ENCODE measurements at regions not wholly inside any gene's neighbourhood (a gene's known extent, or its start where the extent isn't known, plus 50 kb on each side); places are given as distances from the start of the nearest gene placed in this dataset.
A peak's percentile ranks its signal among the peaks of the same experiment; 100 is the strongest.
"Not testable (repeated sequence)": the region's sequence is repeated elsewhere in the genome, so short reads cannot be mapped to it uniquely, and the experiment has no call there.

DNA sequence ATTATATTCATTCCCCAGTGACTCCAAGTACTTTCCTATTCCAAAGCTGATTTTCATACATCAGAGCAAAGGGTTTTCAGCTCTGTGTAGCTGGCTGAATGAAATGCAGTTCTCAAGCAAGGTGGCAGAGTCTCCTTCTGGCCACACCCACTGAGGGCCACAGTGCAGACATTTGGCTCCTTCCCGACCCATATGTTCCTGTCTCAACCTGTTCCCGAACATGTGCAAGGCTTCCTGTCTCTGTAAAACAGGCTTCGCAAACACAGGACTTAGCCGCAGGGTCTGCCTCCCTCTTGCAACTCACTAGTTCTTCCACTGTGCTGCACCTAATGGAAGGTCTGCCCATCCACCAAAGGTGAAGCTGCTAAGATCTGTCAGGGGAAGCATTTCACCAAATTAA is 249.2 kb downstream of the MID1IP1 start:
- DNase-seq = no peak

DNA sequence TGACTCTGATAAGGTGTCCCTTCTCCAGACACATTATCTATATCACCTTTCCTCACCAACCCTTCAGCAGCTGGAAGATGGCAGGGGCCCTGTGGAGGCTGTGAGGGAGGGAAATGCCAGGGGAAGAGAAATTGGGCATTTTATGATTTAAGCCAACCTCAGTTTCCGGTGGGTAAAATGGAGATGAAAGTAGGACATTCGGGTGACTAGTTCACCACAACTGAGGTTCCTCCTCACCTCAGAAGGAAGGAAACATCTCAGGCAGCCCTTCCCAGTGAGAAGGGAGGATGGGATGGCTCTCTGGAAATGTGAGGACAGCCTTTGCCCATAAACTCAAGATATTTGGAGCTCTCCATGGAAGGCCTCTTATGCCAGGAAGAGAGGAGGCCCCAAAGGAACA is 251.5 kb downstream of the MID1IP1 start:
- DNase-seq = no peak

DNA sequence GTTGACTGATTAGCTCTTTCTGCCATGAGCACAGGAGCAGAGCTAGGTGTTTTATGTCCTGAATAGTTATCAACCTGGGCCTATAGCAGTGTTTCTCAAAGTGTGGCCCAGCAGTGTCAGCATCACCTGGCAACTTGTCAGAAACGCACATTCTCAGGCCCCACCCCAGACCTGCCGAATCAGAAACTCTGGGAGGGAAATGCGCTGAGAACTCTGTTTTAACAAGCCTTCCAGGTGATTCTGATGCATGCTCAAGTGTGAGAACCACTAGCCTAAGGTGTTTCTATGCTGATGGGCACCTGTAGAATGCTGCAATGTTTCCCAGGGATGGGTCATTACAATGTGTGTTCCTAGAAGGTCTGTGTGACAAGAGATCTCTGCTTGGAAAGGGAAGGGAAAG is 257.5 kb downstream of the MID1IP1 start:
- DNase-seq = no peak

DNA sequence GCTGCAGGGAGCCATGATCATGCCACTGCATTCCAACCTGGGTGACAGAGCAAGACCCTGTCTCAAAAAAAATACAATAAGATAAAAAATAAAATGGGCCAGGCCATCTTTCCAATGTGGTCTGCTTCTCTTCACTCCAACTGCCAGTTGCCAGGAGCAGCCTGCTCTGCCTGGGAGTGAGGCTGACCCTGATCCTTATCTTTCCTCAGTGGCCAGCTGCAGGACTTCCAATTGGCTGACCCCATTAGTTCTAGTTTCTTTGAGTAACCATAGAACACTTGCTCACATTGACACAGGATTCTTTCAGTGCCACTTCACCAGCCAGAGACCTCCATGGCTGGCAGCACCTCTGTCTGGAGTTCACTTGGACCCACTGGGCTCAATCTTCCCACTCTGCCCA is 258.6 kb downstream of the MID1IP1 start:
- DNase-seq = no peak

DNA sequence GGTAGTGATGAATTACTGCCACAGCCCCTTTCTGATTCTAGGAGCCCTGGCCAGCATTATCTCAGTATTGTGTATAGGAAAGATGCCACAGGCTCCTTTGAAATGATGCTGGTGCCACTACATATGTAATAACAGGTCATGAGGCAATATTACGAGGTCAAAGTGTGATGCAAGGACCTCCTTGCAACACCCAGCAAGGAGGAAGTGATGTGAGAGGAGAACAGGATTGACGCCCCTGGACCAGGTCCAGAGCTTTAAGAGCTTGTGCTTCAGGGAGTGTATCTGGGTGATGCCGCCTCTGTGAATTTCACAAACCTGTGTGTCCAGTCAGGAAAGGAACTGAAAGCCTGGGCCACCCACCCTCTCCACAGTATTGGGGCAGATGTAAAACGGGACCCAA is 261.8 kb downstream of the MID1IP1 start:
- no peak for DNase-seq

DNA sequence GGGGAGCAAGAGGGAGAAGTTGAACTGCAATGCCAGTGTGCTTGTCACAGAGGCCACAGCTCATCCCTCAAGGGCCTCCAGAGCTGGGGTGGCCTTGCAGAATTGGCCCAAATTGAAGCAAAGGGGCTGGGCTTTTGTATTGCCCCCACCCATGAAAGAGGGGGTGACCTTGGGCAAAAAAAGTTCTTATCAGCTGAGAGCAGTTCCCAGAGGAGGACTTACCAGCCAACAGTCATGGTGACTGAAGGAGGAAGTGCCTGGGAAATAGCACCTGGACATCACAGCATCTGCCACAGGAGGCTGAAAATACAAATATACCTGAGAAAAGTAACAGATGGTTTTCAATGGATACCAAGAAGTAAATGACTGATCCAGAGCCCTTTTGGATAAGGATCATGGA is 262.4 kb downstream of the MID1IP1 start:
- no peak for DNase-seq

DNA sequence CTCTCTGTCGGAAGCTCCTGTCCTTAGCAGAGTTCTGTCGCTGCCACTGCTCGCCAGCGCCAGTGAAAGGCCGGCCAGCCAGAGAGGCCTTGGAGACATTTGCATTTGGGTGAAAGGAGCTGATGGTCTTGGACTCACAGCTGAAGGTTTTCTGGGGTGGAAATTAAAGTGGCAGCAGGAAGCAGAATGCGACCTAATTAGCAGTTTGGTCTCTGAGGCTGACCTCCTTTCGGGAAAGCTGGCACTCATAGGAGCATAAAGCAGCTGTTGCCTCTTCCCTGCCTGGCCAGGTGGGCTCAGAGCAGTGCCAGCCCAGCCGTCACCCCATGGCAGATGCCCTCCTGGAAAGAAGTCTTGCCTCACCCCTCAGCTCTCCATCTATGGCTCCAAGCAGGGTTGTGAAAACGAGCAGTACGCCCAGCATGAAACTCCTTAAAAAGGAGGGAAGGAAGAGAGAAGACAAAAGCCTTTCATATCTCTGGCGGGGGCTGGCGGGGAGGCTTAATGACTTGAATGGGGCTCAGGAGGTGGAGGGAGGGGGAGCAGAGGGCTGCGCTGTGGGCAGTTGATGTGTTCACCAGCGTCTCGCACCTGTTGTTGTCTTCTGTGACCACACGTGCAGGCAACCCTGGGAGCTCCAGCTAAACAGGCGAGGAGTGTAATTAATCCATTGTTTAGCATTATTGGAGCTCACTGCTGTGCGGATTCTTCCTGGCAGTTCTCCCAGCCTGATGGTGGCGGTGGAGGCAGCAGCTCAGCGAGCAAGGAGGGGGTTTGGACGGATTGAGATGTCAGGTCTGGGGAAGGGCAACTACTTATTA is 264.0 kb downstream of the MID1IP1 start:
- DNase-seq = no peak

DNA sequence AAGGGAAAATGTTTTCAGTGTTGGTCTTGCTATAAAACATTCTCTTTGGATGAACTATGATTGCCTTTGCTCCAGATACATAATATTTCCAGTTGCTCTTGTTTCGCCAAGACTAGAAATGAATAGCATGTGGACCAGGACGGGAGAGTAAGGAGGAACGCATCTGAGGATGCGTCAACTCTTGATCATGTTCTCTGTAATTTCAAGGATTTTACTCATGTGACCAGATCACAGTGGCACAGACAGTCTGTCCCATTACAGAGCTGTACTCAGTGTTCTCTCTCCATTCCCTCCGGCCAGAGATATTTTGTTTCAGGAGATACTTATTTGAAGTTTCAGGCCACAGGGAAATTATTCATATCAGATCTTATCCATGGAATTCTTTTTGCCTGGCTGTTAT is 266.6 kb downstream of the MID1IP1 start:
- DNase-seq = no peak

DNA sequence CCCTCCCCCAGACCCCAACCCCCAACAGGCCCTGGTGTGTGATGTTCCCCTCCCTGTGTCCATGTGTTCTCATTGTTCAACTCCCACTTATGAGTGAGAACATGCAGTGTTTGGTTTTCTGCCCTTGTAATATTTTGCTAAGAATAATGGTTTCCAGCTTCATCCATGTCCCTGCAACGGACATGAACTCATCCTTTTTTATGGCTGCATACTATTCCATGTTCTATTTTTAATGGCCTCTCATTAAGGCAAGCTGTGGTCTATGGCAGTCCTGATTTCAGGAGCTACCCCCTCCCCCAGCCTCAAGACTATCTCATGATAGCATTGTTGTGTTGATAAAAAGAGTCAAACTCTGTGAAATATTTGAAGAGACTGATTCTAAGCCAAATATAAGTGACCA is 267.4 kb downstream of the MID1IP1 start:
- not testable (repeated sequence) for DNase-seq

DNA sequence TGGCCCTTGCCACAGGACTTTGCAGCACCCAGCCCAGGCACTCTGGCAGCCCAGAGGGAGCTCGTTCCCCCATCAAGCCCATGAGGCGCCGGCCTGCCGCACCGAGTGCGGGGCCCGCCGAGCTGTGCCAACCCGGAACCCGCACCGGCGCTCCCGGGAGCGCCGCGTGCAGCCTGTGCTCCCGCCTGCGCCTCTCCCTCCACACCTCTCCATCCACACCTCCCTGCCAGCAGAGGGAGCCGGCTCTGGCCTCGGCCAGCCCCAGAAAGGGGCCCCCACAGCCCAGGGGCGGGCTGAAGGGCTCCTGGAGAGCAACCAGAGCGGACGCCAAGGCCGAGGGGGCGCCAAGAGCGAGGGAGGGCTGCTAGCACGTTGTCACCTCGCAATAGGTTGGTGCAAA is 268.8 kb downstream of the MID1IP1 start:
- no peak for DNase-seq

DNA sequence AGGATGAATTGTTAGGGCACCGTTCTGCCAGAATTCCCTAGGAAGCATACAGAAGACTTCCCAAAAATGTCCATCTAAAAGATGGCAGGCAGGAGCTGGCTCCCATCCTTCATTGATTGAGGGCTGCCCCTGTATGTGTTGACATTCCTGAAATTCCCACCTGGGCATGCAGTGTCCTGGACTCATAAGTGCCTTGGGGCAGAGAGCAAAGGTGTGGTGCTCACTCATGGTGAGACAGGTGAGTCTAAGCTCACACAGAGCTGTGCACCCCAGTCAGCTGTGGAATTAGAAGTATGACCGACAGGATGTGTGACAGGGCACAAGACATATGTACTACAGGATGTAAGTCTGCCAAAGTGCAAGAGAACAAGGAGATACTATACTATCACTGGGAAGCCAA is 271.9 kb downstream of the MID1IP1 start:
- no peak for DNase-seq

DNA sequence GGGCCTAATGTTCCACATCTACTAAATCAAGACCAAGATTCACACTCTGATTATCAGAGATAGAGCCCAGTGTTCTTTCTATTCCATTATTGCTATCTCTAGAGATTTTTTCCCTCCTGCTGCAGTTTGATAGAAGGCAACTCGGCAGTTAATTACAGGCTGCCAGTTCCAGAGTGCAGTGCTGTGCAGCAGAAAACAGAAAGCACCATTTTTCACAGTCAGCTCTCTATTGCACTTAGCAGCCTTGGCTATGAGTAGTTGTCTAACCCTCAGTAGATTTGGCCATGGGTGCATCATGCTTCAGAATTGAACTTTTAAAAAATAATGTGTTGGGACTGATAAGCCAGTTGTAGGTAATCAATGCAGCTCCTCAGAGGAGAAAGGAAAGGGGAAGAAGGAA is 295.3 kb downstream of the MID1IP1 start:
- no peak for DNase-seq

DNA sequence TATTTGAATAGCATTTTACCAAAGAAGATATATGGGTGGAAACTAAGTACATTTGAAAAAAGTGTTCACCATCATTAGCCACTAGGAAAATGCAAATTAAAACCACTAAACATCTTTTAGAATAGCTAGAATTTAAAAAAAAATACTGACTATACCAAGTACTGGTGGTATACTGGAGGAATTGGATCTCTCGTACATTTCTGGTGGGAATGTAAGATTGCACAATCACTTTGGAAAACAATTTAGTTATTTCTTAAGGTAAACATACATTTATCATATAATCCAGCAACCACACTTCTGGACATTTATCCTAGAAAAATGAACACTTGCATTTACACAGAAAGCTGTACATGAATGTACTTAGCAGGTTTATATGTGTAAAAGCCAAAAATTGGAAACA is 303.5 kb downstream of the MID1IP1 start:
- no peak for DNase-seq

DNA sequence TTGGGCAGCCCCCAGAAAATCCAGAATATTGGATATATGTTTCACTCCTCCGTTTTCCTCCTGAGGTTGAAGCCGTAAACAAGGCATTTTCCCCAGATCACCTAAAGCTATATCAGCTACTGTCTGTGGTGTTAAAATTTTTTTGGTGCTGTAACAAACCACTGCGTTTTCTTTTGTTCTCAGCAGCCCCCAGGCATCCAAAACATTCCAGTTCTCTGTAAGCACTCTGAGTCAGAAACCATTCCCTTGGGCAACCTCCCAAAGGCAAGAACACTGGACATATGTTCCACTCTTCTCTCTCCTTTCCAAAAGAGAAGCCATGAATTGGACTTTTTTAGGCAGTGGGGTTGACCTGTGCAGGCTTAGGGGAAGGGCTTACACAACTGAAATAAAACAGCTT is 310.9 kb downstream of the MID1IP1 start:
- no peak for DNase-seq

DNA sequence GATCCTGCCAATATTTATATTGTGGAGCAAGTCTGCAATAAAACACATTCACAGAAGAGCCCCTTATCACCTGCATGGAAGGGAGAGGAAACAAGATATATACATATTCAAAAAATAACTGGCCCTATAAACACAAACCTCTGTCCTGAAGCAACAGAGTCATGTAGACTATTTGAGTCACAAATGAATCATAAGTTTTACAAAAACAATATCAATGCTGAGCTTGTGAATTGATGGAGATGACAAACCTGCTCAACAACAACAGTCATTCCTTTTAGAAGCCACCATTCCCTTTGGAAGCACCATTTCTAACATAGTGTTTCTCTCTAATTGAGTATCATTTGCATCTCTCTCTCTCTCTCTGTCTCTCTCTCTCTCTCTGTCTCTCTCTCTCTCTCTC is 313.9 kb downstream of the MID1IP1 start:
- DNase-seq = no peak

DNA sequence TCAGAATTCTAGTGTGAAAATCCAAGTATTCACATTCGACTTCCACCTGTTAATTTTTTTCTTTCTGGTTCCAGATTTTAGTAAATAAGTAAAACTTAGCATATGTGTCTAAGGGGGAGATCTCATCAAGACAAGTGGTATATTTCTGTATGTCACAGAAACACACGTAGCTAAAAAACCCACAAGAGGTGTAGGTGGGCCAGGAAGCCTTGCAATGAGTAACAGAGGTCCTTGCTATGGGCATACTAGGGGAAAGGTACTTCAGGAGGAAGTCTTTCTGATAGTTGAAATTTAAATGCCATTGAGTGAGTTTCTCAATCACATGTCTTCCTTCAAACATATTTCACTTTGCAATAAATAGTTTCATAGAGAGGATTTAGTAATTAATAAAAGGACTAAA is 315.8 kb downstream of the MID1IP1 start:
- DNase-seq = no peak

DNA sequence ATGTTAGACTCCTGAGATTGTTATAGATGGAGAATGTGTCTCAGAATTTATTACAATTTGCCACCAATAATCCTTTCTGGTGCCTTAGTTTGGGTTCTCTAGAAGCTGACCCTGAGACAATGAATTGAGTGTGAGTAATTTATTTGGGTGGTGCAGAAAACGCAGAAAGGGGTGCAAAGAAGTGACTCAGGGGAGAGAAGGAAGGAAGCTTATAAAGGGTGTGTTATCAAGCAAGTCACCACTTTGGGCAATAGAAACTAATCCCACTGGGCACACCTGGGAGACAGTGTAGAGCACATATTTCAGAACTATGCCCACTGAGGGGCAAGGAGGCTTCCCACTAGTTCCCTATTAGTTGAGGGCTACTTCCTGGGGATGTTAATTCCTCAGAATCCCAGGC is 320.6 kb downstream of the MID1IP1 start:
- DNase-seq = no peak

DNA sequence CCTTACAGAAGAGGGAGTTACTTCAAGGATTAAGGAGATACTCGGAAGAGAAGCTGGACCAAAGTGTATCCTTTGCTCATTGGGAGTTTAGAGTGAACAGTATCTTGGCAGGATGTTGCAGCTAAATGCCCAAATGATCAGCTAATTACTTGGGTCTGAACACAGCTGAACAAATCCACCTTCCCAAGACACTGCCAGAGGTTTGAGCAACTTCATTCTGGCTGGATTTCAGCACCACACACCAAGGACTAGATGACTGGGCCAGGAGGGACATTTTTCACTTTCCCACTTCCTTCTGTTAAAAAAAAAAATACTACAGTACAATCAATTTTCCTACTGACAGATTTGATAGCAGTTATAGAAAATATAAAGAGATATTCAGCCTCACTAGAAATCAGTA is 324.6 kb downstream of the MID1IP1 start:
- DNase-seq = no peak

DNA sequence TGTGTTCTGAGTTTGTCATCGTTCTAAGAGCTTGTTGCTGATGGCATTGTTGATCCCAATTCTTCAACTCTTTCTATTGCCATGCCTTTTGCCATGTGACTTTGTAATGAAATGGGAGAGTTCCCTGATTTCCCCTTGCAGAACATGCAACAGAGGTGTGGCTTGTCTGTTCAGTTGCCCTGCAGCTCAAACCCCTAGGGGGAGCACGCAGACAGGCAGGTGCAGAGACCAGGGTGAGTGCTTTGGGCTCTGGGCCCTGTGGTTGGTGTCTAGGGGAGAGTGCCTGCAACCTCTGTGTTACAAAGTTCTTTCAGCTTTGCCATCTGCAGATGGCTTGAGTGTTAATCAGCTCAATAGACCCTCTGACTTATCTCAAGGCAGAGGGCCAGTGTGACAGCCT is 332.7 kb downstream of the MID1IP1 start:
- DNase-seq = no peak

DNA sequence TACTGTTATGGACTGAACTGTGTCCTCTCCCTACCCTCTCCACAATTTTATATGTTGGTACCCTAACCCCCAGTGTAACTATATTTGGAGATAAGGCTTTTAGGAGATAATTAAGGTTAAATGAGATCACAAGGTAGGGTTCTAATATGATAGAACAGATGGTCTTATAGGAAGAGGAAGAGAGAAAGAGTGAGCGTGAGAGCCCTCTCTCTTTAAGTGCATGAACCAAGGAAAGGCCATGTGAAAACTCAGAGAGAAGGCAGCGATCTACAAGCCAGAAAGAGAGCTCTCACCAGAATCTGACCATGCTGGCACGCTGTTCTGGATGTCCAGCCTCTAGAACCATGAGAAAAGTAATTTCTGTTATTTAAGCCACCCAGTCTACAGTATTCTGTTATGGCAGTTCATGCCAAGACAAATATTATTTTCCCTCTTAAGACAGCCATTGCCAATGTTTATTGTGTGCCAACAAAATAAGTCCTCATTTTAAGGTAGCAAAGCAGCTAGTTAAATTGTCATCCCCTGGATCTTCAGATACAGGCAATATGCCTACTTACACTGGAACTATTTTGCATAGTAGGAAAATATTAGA is 336.2 kb downstream of the MID1IP1 start:
- DNase-seq = no peak

DNA sequence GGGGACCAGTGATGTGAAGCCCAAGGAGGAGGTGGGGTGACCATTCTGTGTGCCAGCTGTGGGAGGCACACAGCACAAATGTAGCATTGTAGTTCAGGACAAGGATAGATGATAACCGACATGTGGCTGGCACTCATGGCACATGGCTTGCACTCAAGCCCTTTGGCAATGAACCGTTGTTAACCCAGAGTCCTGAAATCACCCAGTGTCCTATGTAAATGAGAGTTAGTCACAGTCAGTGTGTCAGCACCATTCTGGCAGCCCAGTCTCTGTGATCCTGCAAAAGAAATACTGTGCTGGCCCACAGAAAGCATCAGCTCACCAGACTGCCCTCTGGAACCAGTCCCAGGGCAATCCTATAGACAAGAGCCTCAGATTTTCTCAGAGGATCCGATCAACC is 339.3 kb downstream of the MID1IP1 start:
- no peak for DNase-seq

DNA sequence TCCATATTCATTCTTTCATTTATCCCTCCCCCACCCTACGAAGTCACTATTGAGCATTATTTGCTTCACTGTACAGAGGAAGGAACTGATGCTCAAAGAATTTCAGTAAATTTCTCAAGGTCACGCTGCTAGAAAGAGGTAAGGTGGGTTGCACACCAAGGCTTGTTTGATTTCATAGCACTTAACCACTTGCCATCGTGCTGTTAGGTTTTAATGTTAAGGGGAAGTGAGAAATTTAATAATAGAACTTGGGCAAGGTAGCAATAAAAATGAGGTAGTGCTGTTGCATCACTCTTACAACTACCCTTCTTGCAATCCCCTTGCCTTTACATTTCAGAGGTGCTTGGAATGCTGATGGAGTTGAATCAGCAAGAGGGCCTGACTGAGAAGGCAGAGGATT is 343.1 kb downstream of the MID1IP1 start:
- DNase-seq = no peak

DNA sequence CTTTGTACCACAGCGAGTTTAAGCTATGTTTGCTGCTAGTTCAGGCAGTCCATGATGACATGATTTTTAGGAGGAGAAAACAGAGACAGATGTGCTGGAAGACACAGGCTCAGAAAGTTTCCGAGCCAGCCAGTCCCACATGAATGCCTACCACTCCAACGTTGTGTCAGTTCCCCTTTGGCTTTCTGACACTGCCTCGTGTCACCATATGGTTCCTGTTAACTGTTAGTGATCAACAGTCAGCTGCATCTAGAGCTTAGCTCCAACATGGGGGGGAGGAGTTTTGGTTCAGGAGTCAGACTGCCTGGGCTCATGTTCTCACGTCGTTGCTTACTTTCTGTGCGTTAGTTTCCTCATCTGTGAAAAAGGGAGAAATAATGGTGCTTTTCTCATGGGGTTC is 343.7 kb downstream of the MID1IP1 start:
- no peak for DNase-seq

DNA sequence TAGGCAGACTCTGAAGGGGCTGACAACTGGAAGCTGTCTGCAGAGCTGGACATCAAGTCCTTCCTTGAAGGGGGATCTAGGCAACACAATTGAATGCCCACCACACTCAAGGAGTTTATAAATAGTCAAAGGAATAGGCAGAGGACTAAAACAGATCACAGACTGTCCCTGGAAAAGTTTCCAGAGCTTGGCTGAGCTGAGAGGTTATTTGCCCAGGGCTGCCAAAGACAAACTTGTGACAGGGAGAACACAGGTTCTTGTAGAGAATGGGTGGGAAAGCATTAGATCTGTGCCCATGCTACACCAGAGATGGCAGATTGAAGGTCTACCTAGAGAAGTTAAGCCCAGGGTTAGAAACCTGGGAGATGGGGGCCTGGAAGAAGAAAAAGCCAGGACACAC is 344.6 kb downstream of the MID1IP1 start:
- DNase-seq = no peak

DNA sequence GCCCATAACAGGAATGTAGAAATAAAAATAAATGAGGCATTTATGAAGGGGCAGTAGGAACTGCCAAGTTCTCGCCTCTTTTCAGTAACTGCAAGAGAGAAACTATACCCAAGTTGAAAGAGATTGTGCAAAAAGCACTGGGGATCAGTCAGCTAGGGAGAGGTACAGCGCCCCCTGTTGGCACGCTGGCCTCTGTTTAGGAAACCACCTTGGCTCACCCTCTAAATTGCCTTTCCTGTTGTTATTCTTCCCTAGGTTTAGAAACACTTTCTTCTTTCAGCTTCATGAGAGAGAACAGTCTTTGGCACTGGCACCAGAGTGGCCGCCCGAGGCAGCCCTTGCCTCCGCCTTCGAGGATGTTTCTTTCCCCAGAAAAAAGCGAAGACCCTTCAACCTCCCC is 348.5 kb downstream of the MID1IP1 start:
- DNase-seq = peak; percentile 53

All from T-helper 9 cell (primary cell).